Nephron (organoid): ENCODE measurements at regions not wholly inside any gene's neighbourhood (a gene's known extent, or its start where the extent isn't known, plus 50 kb on each side); places are given as distances from the start of the nearest gene placed in this dataset.
A peak's percentile ranks its signal among the peaks of the same experiment; 100 is the strongest.

Source experiments
- H3K27ac Mint-ChIP-seq, 3 experiments: 2 replicates each; pipeline ENCODE4 v1.8.0; 2020; ENCODE audit warnings: mixed read lengths in 3 of 3, mild to moderate bottlenecking in 2 of 3, moderate library complexity in 1 of 3
- H3K27me3 Mint-ChIP-seq: 2 replicates; pipeline ENCODE4 v1.8.0; 2021; ENCODE audit warnings: low read depth, mild to moderate bottlenecking, moderate library complexity, mixed read lengths
- H3K36me3 Mint-ChIP-seq: 2 replicates; pipeline ENCODE4 v1.8.0; 2020; ENCODE audit warnings: low read depth, mixed read lengths
- H3K4me1 Mint-ChIP-seq: 2 replicates; pipeline ENCODE4 v1.8.0; 2020; ENCODE audit warnings: mixed read lengths
- H3K4me3 Mint-ChIP-seq, 3 experiments: 2 replicates each; pipeline ENCODE4 v1.8.0; 2020; ENCODE audit warnings: mild to moderate bottlenecking in 3 of 3, mixed read lengths in 3 of 3, moderate library complexity in 2 of 3
- H3K9me3 Mint-ChIP-seq: 2 replicates; pipeline ENCODE4 v1.8.0; 2020; ENCODE audit warnings: mixed read lengths
- CTCF ChIP-seq, 3 experiments: fragments of 200-600 bp; sonication (generic); IDR thresholded peaks; one replicate each; pipeline ENCODE4 v1.5.0; 2021; ENCODE audit warnings: antibody characterized with exemption in 3 of 3; ENCODE audit not compliant: unreplicated experiment in 3 of 3

- no peak for TF ChIP-seq CTCF (IDR thresholded peaks at IDR 0.05; ENCODE audit: unreplicated experiment in 3 of 3)
- no peak overlapping the region for H3K4me3 Mint-ChIP-seq
- no peaks in the 10 kb centered on the region for H3K36me3 Mint-ChIP-seq
- H3K4me1 Mint-ChIP-seq: no peaks in the 10 kb centered on the region
- peaks cover 5% of the 10 kb centered on the region for H3K27me3 Mint-ChIP-seq
- H3K27ac Mint-ChIP-seq: no peak overlapping the region
- no peaks in the 10 kb centered on the region for H3K9me3 Mint-ChIP-seq
Measured at GRCh38 chr10:78199759-78200158, 166.1 kb downstream of the RPS24 start.

- no peak overlapping the region for H3K4me3 Mint-ChIP-seq
- H3K4me1 Mint-ChIP-seq: no peaks in the 10 kb centered on the region
- no peak for TF ChIP-seq CTCF (IDR thresholded peaks at IDR 0.05; ENCODE audit: unreplicated experiment in 3 of 3)
- H3K27me3 Mint-ChIP-seq: peaks cover 5% of the 10 kb centered on the region
- H3K9me3 Mint-ChIP-seq: no peaks in the 10 kb centered on the region
- H3K27ac Mint-ChIP-seq: no peak overlapping the region
- no peaks in the 10 kb centered on the region for H3K36me3 Mint-ChIP-seq
Measured at GRCh38 chr10:78200686-78201085, 167.0 kb downstream of the RPS24 start.

GRCh38 chr10:78202386-78202785, 168.7 kb downstream of the RPS24 start:
- Mint-ChIP-seq H3K27ac (no peak overlapping the region), H3K4me3 (no peak overlapping the region)
- TF ChIP-seq CTCF (IDR thresholded peaks at IDR 0.05; ENCODE audit: unreplicated experiment in 3 of 3): no peak

GRCh38 chr10:78203915-78204818, 170.5 kb downstream of the RPS24 start:
- H3K4me1 Mint-ChIP-seq: peaks cover 10% of the 10 kb centered on the region
- H3K4me3 Mint-ChIP-seq: no peak overlapping the region
- TF ChIP-seq CTCF (IDR thresholded peaks at IDR 0.05; ENCODE audit: unreplicated experiment in 3 of 3): no peak
- H3K27me3 Mint-ChIP-seq: peaks cover 8% of the 10 kb centered on the region
- H3K27ac Mint-ChIP-seq: no peak overlapping the region
- H3K36me3 Mint-ChIP-seq: no peaks in the 10 kb centered on the region
- no peaks in the 10 kb centered on the region for H3K9me3 Mint-ChIP-seq

More at GRCh38 chr10:78202386-78202785, 168.7 kb downstream of the RPS24 start:
- Mint-ChIP-seq H3K27me3 (peaks cover 5% of the 10 kb centered on the region), H3K9me3 (no peaks in the 10 kb centered on the region), H3K4me1 (peaks cover 7% of the 10 kb centered on the region), H3K36me3 (no peaks in the 10 kb centered on the region)

GRCh38 chr10:78205457-78206016, 171.9 kb downstream of the RPS24 start:
- TF ChIP-seq CTCF (IDR thresholded peaks at IDR 0.05; ENCODE audit: unreplicated experiment in 3 of 3): no peak
- H3K4me1 Mint-ChIP-seq: peaks cover 18% of the 10 kb centered on the region
- H3K27me3 Mint-ChIP-seq: peaks cover 13% of the 10 kb centered on the region
- H3K36me3 Mint-ChIP-seq: no peaks in the 10 kb centered on the region
- H3K9me3 Mint-ChIP-seq: no peaks in the 10 kb centered on the region
- H3K4me3 Mint-ChIP-seq: no peak overlapping the region
- H3K27ac Mint-ChIP-seq: peak overlapping the region in 2 of 3 experiments; percentile 45 to 49
